HTERT RPE-1 (cell line): ENCODE measurements at regions not wholly inside any gene's neighbourhood (a gene's known extent, or its start where the extent isn't known, plus 50 kb on each side); places are given as distances from the start of the nearest gene placed in this dataset.
"Not testable (repeated sequence)": the region's sequence is repeated elsewhere in the genome, so short reads cannot be mapped to it uniquely, and the experiment has no call there.

ENCODE experiments used
- in situ Hi-C: fragments of 300-500 bp; cut with MboI; formaldehyde crosslinking; loops from 4 replicates; pipeline ENCODE4 v1.14.3; 2020; ENCODE audit warnings: low sequenced_read_pairs

DNA sequence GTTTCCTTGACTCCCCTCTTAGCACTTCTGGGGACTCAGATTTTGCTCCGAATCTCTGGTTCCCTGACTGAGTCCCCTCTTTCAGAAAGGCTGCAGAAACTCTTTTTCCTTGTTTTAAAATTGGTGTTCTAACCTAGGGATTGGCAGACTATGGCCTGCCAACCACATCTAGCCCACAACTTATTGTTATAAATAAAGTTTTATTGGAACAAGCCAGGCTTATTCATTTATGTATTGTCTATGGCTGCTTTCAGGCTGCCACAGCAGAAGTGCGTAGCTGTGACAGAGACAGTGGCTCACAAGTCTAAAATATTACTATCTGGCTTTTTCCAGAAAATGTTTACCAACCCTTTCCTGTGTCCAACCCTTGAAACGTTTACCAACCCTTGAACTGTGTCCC lies 81.7 kb downstream of the IER5 start:
- in situ Hi-C loops, result no loop called here

GRCh38 chr1:181172082-181172481 lies 83.6 kb downstream of the IER5 start:
- in situ Hi-C loops, result no loop called here

DNA sequence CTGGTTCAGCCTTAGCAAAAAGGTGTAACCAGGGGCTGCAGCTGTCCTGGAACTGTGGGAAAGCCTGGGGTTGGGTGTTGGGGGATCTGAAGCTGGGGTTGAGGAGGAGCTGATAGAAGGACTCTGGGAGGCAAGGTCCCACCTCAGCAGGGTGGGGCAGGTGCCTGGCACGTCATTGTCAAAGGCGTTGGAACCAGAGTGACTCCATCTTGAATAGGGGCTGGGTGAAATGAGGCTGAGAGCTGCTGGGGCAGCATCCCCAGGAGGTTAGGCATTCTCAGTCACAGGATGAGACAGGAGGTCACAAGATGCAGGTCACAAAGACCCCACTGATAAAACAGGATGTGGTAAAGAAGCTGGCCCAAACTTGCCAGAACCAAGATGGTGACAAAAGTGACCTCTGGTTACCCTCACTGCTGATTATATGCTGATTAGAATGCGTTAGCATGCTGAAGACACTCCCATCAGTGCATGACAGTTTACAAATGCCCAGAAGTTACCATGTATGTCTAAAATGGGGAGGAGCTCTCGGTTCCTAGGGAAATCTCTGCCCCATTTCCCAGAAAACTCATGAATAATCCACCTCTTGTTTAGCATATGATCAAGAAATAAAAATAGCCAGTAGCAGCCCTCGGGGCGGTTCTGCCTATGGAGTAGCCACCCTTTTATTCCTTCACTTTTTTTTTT lies 85.4 kb downstream of the IER5 start:
- in situ Hi-C loops, result no loop called here

DNA sequence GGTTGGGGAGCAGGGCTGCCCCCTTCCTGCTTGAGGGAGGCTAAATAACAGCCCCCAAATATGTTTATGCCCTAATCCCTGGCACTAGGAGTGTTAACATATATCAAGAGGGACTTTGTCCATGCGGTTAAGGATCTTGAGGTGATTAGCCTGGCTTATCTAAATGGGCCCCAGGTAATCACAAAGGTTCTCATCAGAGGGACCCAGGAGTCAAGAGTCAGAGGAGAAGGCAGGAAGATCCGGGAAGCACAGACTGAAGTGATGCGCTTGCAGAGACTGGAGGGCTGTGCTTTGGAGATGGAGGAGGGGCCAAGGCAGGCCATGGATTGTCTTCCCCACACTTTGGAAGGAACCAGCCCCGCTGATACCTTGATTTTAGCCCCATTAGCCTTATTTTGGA lies 86.4 kb downstream of the IER5 start:
- in situ Hi-C loops, result no loop called here

DNA sequence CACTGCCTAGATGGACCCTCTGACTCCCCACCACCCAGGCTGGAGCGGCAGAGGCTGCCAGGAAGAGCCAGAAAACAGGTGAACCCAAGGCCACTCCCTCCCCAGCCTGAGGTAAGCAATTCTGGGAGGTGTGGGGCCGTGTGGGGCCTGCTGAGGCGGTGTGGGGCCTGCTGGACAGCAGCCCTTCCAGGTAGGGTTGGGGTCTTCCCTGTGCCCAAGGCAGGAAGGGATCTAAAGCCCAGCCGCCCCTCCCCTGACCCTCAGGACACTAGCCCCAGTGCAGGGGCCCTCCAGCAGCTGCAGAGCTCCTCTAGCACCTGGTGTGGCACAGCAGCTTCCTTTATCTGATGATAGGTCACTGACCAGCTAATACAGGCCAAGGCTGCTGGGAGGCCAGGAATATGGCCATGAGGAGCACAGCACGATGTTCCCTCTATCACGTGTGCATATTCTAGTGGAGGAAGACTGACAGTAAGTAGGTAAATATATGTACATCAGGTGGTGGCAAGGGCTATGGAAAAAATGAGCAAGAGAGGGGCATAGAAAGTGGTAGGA lies 86.9 kb downstream of the IER5 start:
- in situ Hi-C loops, result no loop called here

DNA sequence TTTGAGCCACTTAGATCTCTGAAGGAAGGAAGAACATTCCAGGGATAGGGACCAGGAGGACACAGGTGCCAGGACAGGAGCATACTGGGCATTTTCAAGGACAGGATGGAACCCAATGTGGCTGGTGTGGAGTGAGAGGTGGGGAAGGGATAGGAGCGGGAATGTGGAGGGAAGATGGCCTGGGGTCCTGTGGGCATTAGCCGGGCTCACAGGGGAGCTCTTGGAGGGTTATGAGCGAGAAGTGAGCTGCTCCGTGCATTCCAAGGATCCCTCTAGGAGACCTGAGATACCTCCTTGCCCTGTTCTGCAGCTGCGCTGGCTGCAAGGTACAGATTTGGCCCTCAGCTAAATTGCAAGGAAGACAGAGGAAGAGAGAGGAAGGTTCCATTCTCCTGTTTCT lies 87.5 kb downstream of the IER5 start:
- in situ Hi-C loops, result no loop called here

DNA sequence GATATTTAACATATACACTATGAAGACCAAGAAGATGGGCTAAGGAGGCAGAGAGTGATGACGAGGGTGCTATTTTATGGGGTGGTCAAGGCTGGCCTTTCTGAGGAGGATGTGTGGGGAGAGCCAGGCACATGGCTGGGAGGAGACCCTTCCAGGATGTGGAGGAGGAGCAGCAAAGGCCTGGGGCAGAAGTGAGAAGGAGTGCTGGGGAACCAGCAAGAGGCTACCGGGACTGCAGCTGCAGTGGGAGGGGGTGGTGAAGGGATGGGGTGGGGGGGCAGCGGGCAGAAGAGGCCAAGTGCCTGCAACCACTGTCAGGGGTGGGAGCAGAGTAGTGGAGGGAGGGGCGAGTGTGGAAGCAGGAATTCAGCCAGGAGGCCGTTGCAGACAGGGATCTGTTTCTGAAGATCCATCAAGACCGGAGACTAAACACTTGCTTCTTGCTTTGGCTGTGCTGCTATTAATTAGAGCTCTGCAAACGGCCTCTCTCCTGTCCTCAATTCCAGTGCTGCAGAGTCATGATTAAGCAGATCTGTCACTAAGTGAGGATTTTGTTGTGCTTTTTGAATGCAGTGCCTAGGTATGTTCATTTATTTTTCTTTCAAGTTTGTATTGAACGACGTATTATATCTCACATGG lies 89.9 kb downstream of the IER5 start:
- in situ Hi-C loops, result no loop called here

DNA sequence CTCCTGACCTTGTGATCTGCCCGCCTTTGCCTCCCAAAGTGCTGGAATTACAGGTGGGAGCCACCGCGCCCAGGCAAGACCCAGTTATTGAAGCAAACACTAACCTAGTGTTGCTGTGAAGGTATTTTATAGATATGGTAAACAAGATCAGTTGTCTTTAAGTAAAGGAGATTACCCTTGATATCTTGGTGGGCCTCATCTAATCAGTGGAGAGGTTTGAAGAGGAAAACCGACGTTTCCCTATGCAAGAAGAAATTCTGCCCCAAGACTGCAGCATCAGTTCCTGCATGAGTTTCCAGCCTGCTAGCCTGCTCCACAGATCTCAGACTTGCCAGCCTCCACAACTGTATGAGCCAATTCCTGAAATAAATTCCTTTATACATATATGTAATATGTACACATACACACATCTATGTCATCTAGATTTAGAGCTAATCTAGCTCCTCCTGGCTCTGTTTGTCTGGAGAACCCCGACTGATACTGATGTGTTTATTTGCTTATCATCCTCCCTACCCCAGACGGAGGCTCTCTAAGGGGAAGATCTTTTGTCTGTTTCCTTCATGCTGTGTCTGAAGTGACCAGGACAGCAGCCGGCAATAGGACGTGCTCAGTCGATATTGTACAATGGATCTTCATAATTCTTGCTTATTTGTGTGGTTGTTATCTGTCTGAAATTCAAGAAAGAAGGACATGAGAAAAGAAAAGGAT lies 90.9 kb downstream of the IER5 start:
- in situ Hi-C loops, result no loop called here

GRCh38 chr1:181179987-181180365 lies 91.5 kb downstream of the IER5 start:
- in situ Hi-C loops, result no loop called here

DNA sequence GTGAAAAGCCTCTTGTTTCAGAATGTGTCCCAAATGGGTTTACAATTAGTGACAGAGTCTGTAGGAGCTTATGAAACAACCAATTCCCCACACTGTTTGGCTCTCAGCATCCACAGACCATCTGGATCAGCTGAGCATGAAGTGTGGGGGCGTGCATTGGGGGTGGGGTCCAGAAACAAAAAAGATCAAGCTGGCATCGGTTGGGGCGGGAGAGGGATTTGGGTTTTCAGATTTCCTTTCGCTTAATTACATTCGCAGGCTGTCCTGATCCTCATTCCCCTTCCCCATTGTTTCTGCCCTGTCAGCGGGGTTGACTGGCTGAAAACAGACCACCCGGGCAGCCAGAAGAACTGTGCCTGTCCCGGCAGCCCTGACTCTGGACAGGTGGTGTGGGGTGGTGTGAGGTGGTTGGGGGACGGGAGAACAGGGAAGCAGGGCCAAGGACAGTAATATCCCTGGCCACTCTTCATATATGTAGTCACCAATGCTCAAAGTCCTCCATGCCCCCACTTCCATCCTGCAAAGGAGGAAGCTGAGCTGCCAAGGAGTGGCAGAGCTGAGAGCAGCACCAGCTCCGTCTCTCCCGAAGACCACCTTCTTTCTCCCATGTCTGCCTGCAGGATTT lies 92.0 kb downstream of the IER5 start:
- in situ Hi-C loops, result no loop called here

DNA sequence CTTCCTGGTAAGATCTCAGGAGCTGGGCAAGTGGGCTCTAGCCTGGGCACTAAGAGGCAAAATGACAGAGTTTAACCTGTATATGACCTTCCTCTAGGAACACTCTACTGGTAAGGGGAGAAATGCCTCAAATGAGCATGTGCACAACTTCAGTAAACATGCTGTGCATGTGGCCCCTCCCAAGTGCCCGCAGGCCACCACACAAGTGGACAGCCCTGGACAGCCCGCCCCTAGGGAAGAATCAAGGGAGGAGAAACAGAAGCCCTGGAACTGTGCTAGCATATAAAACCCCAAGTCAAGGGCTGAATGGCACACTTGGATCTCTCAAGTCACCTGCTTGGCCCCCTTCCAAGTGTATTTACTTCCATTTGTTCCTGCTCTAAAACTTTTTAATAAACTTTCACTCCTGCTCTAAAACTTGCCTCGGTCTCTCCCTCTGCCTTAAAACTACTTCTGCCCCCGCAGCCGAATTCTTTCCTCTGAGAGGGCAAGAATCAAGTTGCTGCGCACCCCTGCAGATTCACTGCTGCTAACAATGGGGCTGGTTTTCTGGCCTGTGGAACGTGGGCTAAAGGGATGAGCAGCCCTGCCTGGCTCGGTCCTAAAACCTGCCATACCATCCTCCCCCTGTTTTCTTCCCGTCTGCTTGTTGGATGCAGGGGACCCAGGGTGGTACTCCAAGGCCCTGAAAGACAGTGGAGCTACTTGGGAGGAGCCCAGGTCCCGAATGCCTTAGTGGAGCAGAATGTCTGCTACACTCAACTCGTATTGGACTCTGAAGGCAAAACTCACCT lies 93.5 kb downstream of the IER5 start:
- in situ Hi-C loops, result no loop called here

- in situ Hi-C loops, result no loop called here
These were observed 96.1 kb downstream of the IER5 start for GRCh38 chr1:181184621-181185020.

- in situ Hi-C loops, result no loop called here
These were observed 97.0 kb downstream of the IER5 start for GRCh38 chr1:181185461-181185860.

DNA sequence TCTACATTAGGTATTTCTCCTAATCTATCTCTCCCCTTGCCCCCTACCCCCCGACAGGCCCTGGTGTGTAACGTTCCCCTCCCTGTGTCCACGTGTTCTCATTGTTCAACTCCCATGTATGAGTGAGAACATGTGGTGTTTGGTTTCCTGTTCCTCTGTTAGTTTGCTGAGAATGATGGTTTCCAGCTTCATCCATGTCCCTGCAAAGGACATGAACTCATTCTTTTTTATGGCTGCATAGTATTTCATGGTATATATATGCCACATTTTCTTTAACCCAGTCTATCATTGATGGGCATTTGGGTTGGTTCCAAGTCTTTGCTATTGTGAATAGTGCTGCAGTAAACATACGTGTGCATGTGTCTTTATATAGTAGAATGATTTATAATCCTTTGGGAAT lies 97.6 kb downstream of the IER5 start:
- in situ Hi-C loops, result not testable (repeated sequence)

- in situ Hi-C loops, result no loop called here
These were observed 99.0 kb downstream of the IER5 start for GRCh38 chr1:181187337-181188126.

- in situ Hi-C loops, result no loop called here
These were observed 100.7 kb downstream of the IER5 start for GRCh38 chr1:181189245-181189644.

DNA sequence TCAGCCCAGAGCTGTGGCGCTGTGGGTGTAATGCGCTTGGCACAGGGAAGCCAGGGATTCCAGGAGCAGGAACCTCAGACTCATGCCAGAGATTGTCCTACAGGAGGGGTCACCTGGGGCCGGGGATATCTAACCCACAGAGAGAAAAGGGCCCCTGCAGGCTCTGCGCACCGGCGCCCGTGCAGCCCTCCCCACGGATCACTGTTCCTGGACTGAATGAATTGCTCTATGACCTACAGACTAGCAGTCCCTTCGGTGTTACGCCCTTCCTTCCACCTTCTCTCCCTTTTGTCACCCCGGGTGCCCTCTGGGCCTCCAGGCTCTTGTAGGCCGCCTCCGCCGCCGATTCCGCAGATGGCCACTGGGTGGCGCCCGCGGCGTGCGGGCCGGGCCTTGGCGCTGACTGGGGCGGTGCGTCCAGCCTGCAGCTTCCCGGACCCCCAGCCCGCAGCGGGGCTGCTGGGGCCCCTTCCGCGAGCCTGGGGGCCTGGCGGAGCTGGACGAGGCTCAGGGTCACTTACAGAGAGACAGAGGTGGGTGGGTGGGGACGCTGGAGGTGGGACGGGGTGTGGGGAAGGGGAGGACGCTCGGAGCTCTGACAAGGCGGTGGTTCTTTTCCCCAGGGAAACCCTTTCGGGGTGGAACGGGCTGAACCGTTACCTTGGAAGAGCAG lies 101.3 kb downstream of the IER5 start:
- in situ Hi-C loops, result no loop called here

- in situ Hi-C loops, result no loop called here
These were observed 102.0 kb downstream of the IER5 start for GRCh38 chr1:181190364-181191035.

DNA sequence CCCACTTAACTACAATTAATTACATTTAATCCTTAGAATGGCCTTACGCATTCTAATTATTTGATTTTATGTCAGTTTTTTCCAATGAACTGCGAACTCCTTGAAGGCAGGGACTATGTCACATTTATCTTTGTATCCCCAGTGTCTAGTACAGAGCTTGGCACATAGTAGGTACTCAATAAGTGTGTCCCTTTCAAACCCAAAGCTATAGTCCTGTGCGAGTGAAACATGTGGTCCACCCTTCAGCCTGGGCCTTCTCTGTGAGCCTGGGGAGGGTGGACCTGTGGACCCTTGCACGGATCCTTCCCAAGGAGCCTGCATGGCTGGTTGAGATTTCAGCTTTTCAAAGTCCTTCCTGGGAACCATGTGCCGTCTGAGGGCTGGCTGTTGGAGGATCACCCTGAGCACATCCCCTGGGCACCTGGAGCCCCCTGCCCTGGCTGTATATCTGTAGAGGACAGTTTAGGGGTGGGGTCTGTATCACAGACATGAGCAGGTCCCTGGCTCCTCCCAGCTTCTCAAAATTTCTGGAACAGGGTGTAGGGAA lies 103.1 kb downstream of the IER5 start:
- in situ Hi-C loops, result no loop called here
